ENCODE measurements at regions not wholly inside any gene's neighbourhood (a gene's known extent, or its start where the extent isn't known, plus 50 kb on each side); places are given as distances from the start of the nearest gene placed in this dataset.

DNA sequence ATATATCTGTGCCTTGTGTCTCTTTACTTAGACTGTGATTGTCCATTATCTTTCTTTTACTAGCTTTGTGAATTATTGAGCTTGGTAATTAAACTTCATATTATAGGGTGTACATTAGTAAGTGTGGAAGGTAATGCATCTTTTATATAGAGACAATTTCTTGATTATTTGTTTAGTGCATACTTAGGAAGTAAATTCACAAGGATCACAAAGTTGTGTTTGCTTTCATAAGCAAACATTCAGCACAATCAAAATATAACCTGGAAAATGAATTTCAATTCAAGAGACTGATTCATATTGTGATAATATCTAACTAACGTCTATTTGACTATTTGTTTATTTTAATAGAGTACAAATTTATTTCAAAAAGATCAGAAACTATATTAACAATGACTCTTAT lies 749.9 kb upstream of the NUDT12 start:
- TF ChIP-seq, protein P1, sequence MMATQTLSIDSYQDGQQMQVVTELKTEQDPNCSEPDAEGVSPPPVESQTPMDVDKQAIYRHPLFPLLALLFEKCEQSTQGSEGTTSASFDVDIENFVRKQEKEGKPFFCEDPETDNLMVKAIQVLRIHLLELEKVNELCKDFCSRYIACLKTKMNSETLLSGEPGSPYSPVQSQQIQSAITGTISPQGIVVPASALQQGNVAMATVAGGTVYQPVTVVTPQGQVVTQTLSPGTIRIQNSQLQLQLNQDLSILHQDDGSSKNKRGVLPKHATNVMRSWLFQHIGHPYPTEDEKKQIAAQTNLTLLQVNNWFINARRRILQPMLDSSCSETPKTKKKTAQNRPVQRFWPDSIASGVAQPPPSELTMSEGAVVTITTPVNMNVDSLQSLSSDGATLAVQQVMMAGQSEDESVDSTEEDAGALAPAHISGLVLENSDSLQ (IDR thresholded peaks at IDR 0.05): no peak
- TF ChIP-seq CTBP1 (IDR thresholded peaks at IDR 0.05; ENCODE audit: borderline replicate concordance) (no peak), TARDBP (IDR thresholded peaks at IDR 0.05) (no peak), FOXM1 (IDR thresholded peaks at IDR 0.05; ENCODE audit: borderline replicate concordance) (no peak), SP1 (IDR thresholded peaks at IDR 0.05) (no peak), SUZ12 (IDR thresholded peaks at IDR 0.05) (no peak), L3MBTL2 (conservative IDR thresholded peaks at IDR 0.05) (no peak), FOXK2 (IDR thresholded peaks at IDR 0.05) (no peak), LEF1 (IDR thresholded peaks at IDR 0.05; ENCODE audit: borderline replicate concordance) (no peak), ELF4 (IDR thresholded peaks at IDR 0.05) (no peak)
- ChIA-PET CTCF (no interaction called here), POLR2A (no interaction called here)
- DNase-seq (ENCODE audit: extremely low spot score): no peak

DNA sequence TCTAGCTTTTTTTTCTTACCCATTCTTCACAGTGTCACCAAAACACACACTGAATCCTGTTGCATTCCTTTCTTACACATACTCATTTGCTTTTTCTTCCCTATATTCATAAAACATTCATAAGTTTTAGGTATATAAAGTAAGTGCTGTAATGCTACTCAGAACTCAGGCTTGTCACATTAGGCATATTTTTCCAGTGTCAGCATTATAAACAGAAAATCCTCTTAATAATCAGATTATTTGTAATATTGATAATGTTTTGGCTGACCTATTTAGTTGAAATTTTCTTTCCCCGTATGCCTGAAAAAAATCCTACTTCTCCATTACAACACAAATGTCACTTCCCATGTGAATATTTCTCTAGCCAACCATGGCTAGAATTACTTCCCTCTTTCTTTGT lies 743.0 kb upstream of the NUDT12 start:
- TF ChIP-seq FOXM1 (IDR thresholded peaks at IDR 0.05; ENCODE audit: borderline replicate concordance) (no peak), TARDBP (IDR thresholded peaks at IDR 0.05) (no peak), NFRKB (IDR thresholded peaks at IDR 0.05) (no peak)
- DNase-seq (ENCODE audit: extremely low spot score): no peak
- ChIA-PET CTCF (no interaction called here), POLR2A (no interaction called here)

DNA sequence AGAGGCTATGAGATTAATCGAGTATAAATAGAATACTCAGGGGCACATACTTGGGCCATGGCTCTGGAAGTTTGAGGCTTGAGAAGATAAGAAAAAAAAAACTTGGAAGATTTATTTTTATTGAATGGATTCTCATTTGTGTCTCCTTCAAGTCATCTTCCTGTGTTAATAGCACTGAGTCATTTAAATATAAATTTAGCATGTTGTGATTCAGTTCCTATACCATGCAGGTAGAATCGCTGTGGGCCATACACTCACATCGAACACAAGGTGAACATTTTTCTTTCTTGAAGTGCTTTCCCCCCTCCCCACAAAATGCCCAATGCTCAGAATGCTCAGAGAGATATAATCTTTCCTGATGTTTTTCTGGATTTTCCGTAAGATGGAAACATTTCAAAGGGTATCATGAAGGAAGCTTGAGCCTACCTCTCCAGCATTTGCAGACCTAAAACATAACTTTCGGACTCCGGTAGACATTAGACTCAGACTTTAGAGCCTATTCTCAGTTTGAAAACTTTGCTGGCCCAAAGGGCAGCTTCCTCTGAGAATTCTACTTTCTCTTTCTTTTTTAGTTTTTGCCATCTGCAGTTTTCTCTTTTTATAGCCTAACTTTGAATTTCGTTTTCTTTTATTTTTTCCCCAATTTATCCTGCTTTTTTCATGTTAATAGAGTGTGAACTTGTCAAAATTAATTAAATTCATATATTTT lies 737.6 kb upstream of the NUDT12 start:
- ChIA-PET POLR2A (no interaction called here), CTCF (no interaction called here)
- no peak for DNase-seq (ENCODE audit: extremely low spot score)
- TF ChIP-seq FOXK2 (IDR thresholded peaks at IDR 0.05) (no peak), FOXA1 (IDR thresholded peaks at IDR 0.05) (no peak), ARNT (IDR thresholded peaks at IDR 0.05) (no peak), LEF1 (IDR thresholded peaks at IDR 0.05; ENCODE audit: borderline replicate concordance) (no peak), TARDBP (IDR thresholded peaks at IDR 0.05) (no peak), BHLHE40 (IDR thresholded peaks at IDR 0.05; ENCODE audit: borderline replicate concordance) (no peak), HDGF (IDR thresholded peaks at IDR 0.05; ENCODE audit: borderline replicate concordance) (no peak), CTBP1 (IDR thresholded peaks at IDR 0.05; ENCODE audit: borderline replicate concordance) (no peak), L3MBTL2 (conservative IDR thresholded peaks at IDR 0.05) (no peak), SP1 (IDR thresholded peaks at IDR 0.05) (no peak), ZNF384 (IDR thresholded peaks at IDR 0.05) (no peak), SUZ12 (IDR thresholded peaks at IDR 0.05) (no peak), FOXM1 (IDR thresholded peaks at IDR 0.05; ENCODE audit: borderline replicate concordance) (no peak), NFRKB (IDR thresholded peaks at IDR 0.05) (no peak), ELF4 (IDR thresholded peaks at IDR 0.05) (no peak)
- TF ChIP-seq, protein P1 (IDR thresholded peaks at IDR 0.05): no peak

DNA sequence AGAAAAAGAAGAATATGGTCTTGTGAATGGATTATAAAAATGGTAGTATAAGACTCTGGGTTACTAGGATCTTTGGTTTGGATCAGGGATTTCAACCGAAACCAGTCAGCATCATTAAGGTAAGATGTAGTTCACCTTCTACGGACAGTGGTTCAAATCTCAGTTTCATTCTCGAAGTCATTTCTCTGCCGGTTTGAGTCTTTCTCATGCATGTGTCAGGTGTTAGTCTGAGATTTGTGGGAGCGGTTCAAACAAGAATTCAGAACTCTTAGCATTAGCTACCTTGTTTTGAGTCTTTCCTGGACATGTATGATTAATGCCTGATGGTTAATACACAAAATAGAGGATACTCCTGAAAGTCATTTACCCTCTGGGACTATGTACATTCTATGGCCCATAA lies 735.9 kb upstream of the NUDT12 start:
- DNase-seq (ENCODE audit: extremely low spot score): no peak
- ChIA-PET CTCF (no interaction called here), POLR2A (no interaction called here)
- TF ChIP-seq HDGF (IDR thresholded peaks at IDR 0.05; ENCODE audit: borderline replicate concordance) (no peak), BHLHE40 (IDR thresholded peaks at IDR 0.05; ENCODE audit: borderline replicate concordance) (no peak), ELF4 (IDR thresholded peaks at IDR 0.05) (no peak), L3MBTL2 (conservative IDR thresholded peaks at IDR 0.05) (no peak), ZNF384 (IDR thresholded peaks at IDR 0.05) (no peak), SP1 (IDR thresholded peaks at IDR 0.05) (no peak), CTBP1 (IDR thresholded peaks at IDR 0.05; ENCODE audit: borderline replicate concordance) (no peak), FOXA1 (IDR thresholded peaks at IDR 0.05) (no peak), FOXM1 (IDR thresholded peaks at IDR 0.05; ENCODE audit: borderline replicate concordance) (no peak), NFRKB (IDR thresholded peaks at IDR 0.05) (no peak), ARNT (IDR thresholded peaks at IDR 0.05) (no peak), FOXK2 (IDR thresholded peaks at IDR 0.05) (no peak), SUZ12 (IDR thresholded peaks at IDR 0.05) (no peak), LEF1 (IDR thresholded peaks at IDR 0.05; ENCODE audit: borderline replicate concordance) (no peak), TARDBP (IDR thresholded peaks at IDR 0.05) (no peak)
- TF ChIP-seq, protein P1 (IDR thresholded peaks at IDR 0.05): no peak

DNA sequence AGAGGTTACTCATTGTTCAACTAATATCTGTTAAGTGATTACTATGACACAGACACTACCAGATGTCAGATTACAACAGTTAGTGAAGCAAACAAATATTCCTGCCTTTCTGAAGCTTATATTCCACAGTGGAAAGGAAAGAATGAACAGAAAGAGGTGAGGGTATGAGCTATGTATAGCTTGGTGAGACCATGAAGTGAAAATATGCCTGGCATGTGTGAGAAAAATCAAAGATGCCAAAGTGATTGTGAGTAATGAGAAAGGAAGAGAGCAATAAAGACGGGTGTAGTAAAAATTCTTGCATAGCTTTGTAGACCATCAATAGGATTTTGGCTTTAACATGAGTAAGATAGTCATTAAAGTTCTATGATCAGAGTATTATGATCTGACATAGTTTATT lies 734.5 kb upstream of the NUDT12 start:
- ChIA-PET POLR2A (no interaction called here), CTCF (no interaction called here)
- no peak for DNase-seq (ENCODE audit: extremely low spot score)
- TF ChIP-seq NFRKB (IDR thresholded peaks at IDR 0.05): no peak
- TF ChIP-seq TARDBP (IDR thresholded peaks at IDR 0.05): no peak
- no peak for TF ChIP-seq ELF4 (IDR thresholded peaks at IDR 0.05)
- no peak for TF ChIP-seq CTBP1 (IDR thresholded peaks at IDR 0.05; ENCODE audit: borderline replicate concordance)
- no peak for TF ChIP-seq HDGF (IDR thresholded peaks at IDR 0.05; ENCODE audit: borderline replicate concordance)
- no peak for TF ChIP-seq ZNF384 (IDR thresholded peaks at IDR 0.05)
- TF ChIP-seq, protein P1 (IDR thresholded peaks at IDR 0.05): no peak
- TF ChIP-seq SP1 (IDR thresholded peaks at IDR 0.05): no peak
- TF ChIP-seq FOXM1 (IDR thresholded peaks at IDR 0.05; ENCODE audit: borderline replicate concordance): no peak
- TF ChIP-seq BHLHE40 (IDR thresholded peaks at IDR 0.05; ENCODE audit: borderline replicate concordance): no peak
- no peak for TF ChIP-seq SUZ12 (IDR thresholded peaks at IDR 0.05)
- no peak for TF ChIP-seq LEF1 (IDR thresholded peaks at IDR 0.05; ENCODE audit: borderline replicate concordance)
- no peak for TF ChIP-seq ARNT (IDR thresholded peaks at IDR 0.05)
- TF ChIP-seq L3MBTL2 (conservative IDR thresholded peaks at IDR 0.05): no peak

All from HEK293T (cell line).